Ovary (tissue), 3 donors: ENCODE measurements at regions not wholly inside any gene's neighbourhood (a gene's known extent, or its start where the extent isn't known, plus 50 kb on each side); places are given as distances from the start of the nearest gene placed in this dataset.

Source experiments
- CTCF ChIP-seq, 3 donors: fragments of 450-650 bp in 2 of 3; fragments of 200-600 bp in 1 of 3; IDR thresholded peaks; one replicate each; pipeline versions ENCODE4 v1.5.1 to v1.8.0; 2016 to 2022; ENCODE audit warnings: antibody characterized with exemption in 3 of 3, mild to moderate bottlenecking in 1 of 3
- EP300 ChIP-seq: sonication (generic); formaldehyde crosslinking; IDR thresholded peaks from one replicate; pipeline ENCODE4 v1.6.1; 2017; ENCODE audit warnings: antibody characterized with exemption
- POLR2A ChIP-seq: fragments of 450-650 bp; IDR thresholded peaks from one replicate; pipeline ENCODE4 v1.6.1; 2017; ENCODE audit warnings: antibody characterized with exemption, mild to moderate bottlenecking, moderate library complexity
- donor health status: DM: no; HTN: no; CAD: no.

GRCh38 chr14:54306806-54307205 lies 90.0 kb upstream of the CDKN3 start:
- no peak for TF ChIP-seq CTCF (IDR thresholded peaks at IDR 0.05)
- no peak for TF ChIP-seq POLR2A
- no peak for TF ChIP-seq EP300
